Medulla oblongata (tissue), 1 donor: ENCODE measurements at regions not wholly inside any gene's neighbourhood (a gene's known extent, or its start where the extent isn't known, plus 50 kb on each side); places are given as distances from the start of the nearest gene placed in this dataset.

Experiments used
- DNase-seq: peaks from one replicate; pipeline ENCODE4 v3.0.0-alpha.2; 2015; ENCODE audit errors: extremely low spot score

DNA sequence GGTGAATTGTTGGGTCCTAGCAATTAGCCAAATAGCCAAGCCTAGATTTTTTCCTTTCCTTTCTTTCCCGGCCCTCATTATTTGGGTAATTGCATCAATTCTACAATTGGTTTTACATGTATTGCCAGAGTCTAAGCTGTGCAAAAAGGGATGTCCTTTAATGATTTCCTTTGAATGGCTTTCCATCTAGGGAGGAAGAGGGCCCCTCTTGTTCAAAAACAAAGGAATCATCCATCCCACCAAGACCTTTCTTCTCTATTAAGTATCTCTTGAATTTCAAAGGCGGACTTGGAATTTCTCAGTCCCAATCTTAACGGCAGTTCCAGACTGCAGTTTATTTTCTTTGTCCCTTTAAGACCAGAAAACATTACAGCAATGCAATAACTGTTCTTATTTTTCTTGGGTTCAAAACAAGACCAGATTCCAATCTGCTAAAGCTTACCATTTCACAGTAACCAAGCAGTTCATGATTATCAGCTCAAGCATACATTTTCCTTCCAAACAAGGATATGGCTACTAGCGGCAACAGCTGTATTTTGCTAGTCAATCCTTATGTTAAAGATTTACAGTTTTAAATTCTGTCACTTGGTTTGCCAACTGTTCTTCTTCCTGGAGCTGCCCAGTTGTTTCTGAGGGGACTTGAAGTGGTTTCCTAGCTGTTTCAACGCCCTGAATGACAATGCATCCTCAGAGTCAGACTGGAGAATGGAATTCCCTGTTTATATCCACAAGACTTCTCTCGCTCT, 91.4 kb upstream of the LRIG1 start:
- no peak for DNase-seq

GRCh38 chr3:66592927-66593625, 92.3 kb upstream of the LRIG1 start:
- DNase-seq: no peak

DNA sequence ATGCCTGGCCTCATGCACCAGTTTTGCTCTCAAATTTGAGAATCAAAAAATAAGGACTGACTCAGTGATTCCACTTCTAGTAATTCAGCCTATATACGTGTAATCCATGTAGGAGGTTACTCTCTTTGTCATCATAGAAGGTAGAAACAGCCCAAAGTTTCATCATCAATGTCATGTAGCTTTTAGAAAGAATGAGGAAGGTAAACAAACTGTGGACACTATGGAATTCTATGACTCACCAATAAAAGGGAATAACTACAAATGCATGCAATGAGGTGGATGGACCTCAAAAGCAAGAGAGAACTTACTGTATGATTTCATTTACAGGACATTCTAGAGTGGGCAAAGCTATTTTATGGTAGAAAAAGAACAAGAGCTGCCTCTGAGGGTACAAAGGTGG, 93.2 kb upstream of the LRIG1 start:
- no peak for DNase-seq

- DNase-seq: no peak
These were observed 96.6 kb upstream of the LRIG1 start for GRCh38 chr3:66597308-66597863.

DNA sequence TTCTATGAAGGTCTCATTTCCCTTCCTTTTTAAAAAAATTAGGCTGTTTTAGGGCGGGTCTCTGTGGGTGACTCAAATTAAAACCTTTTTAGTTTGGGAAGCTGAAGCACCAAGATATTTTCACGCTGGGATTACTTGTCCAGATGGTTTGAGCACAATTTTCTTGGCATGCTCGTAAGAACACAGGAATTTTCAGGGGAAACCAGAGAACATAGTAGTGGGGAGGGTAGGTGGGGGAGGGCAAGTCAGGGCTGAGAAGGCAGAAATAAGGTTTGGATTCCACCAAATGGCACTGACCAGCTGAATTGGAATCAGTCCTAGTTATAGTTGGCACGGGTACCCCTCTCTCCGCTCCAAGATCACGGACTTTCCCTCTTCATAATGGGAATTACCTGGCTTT, 97.3 kb upstream of the LRIG1 start:
- peak; percentile 16 for DNase-seq

DNA sequence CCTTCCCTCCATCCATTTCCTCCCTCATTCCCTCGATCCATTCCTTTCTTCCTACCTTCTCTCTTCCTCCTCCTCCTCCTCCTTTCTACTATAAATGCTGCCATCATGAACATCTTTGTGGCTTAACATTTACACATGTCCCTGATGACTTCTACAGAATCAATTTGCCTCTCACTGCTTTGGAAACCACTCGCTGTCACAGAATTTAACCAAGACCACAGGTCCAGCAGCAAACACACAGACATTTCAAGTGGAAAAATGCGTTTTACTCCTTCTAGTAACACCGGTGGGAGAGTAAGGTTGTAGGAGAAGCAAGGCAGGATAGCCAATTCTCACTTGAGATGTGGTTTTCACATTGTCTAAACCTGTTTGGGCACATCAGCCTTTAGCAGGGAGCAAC, 101.4 kb upstream of the LRIG1 start:
- DNase-seq: no peak

GRCh38 chr3:66602691-66603090, 101.9 kb upstream of the LRIG1 start:
- DNase-seq: no peak

DNA sequence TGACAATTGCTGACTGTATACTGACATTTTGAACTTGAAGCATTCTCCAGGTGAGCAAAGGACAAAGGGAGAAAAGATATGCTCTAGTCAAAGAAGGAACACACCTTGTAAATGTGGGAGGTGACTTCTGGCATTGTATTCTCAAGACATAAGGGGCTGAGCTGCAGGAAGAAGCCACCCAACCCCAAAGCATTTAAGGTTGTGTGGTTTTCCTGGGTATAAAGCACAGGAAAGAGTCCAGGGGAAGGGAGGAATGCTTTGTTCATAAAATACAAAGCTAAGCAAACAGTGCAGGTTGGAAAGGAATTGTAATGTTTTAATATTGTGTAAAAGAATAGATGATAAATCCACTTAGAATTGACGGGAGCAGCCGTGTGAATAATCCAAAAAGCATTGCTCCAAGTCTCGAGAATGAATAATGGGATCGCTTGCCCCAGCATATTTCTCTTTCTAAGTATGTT, 102.4 kb upstream of the LRIG1 start:
- DNase-seq: no peak

DNA sequence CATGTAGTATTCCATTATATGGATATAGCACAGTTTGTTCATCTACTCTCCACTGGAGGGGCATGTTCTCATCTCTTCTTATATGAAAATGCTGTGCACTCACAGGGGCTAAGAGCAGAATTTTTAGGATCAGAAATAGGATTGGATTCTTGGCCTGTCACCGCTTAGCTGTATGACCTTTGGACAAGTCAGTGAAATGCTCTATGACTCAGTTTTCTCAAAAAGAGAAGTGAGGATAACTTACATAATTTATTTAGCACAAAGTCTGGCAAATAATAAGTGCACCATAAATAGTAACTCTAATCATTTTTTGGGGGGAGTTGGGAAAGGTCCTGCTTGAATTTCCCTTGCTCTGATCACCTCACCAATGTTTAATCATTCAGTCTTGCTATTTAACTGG, 103.7 kb upstream of the LRIG1 start:
- no peak for DNase-seq

DNA sequence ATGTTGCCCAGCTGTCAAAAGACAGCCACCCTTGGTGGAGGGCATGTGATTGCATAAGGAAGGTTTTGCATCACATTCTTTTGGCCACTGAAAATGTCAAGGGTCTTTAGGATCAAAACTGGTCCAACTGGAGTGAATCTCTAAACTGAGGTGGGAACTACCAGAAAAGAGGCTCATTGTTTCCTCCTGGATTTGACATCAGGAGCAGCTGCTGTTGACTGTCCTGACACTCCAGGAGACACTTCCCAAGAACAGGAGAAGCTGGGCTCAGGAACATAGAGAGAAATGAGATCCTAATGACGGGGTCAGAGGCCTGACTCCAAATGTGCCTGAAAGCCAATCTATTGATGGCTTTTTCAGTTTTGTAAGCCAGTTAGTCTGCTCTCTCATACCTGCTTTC, 105.3 kb upstream of the LRIG1 start:
- DNase-seq: no peak

DNA sequence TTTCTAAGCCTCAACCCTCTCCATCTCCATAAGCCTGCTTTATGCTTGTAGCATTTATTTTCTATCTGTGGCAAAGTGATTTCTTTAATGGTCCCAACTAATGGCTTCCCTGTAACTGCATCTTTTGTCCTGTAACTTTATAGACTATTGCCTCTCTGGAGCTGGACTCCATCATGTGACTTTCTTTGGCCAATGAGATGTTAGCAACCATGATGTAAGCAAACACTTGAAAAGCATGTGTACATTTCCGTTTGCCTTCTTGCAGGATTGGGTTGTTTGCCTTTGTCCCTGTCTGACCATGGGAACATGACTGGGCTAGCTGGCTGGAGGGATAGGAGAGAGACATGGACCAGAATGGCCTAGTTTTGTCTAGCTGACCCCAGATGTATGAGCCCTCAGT, 106.0 kb upstream of the LRIG1 start:
- no peak for DNase-seq

DNA sequence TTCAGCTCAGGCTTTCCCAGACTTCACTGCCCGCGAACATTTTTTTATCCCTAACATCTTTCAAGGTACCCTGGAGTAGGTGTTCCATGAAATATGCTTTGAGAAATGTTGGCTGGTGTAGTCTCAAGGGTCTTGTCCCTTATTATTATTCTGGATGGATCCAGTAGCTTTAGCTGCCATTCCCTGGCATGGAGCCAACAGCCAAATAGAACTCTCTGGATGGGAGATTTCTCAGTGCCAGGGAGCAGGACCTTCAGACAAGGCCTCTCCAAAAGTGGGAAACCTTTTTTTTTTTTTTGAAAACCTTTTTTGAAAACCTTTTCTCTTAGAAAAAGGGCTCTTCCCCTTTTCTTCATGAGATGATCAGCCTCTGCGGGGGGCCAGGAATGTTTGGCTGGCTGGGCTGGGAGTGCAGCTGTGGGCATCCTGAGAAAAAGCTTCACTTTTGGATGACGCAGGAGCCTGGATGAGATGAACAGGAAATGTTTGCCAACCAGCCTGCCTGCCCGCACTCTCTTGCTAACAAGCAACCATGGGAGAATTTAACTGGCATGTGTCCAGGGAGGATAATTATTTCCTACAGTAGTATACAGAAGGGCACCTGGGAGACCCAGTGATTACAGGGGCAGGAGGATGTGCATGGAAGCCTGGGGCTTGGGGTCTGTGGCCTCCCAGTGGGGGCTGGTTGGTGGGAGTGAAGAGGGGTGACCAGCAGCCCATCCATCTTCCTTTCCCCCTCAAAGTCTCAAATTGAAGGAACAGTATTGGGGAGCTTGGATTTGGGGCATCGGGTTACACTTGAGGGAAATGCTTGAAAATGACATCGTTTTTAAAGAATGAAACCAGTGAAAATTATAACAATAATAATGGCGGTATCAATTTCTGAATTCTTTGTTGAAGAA, 109.1 kb upstream of the LRIG1 start:
- peak; percentile 54 for DNase-seq

- DNase-seq: no peak
These were observed 109.7 kb upstream of the LRIG1 start for GRCh38 chr3:66610562-66610909.

DNA sequence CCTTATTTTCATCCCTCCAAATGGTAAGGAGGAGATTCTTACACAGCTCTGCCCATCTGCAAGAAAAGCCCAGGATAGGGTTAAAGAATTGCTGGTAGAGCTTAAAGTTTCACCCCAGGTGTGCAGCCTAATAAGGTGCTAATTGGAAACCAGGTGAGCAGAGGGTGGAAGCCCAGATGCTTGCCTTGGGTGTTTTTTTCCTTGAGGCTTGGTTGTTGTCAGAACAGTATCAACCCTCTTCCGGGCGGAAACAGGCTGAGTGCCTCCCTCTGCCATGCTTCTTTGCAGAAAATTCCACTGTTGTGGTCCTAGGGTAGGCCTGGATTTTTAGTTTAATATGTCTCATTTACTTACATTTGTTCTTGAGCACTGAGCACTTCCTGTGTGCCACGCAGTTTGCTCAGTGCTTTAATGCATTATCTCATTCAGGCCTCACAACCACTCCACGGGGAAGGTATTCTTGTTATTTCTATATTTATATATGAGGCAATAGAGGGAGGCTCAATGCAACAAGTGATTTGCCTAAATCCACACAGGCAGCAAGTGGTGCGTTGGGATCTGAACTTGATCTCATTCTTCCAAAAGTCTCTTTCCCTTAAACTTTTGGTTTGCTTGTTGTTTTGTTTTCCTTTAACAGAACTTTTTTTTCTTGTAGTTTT, 115.0 kb upstream of the LRIG1 start:
- no peak for DNase-seq

- no peak for DNase-seq
These were observed 116.5 kb upstream of the LRIG1 start for GRCh38 chr3:66617351-66617750.

GRCh38 chr3:66618066-66618465, 117.2 kb upstream of the LRIG1 start:
- DNase-seq: no peak

- peak; percentile 36 for DNase-seq
These were observed 119.5 kb upstream of the LRIG1 start for GRCh38 chr3:66620296-66620695.

GRCh38 chr3:66622756-66623457, 122.1 kb upstream of the LRIG1 start:
- no peak for DNase-seq

GRCh38 chr3:66625505-66626216, 124.8 kb upstream of the LRIG1 start:
- DNase-seq: no peak
